B cell (primary cell): ENCODE measurements at regions not wholly inside any gene's neighbourhood (a gene's known extent, or its start where the extent isn't known, plus 50 kb on each side); places are given as distances from the start of the nearest gene placed in this dataset.

Experiments used
- ATAC-seq: fragments of 200-7000 bp; cut with Tn5 transposase; one replicate; pipeline ENCODE4 v1.10.0; 2021; ENCODE audit warnings: low read depth, mild to moderate bottlenecking, moderate number of reproducible peaks, moderate library complexity
- CTCF ChIA-PET: fragments of 350-600 bp; sonication (Branson Sonifier 250); formaldehyde crosslinking; loops from one replicate; lab custom pipeline; 2021; ENCODE audit warnings: antibody characterized with exemption, inconsistent platforms; lab: Charles Lee
- POLR2A ChIA-PET: fragments of 350-600 bp; sonication (Branson Sonifier 250); formaldehyde crosslinking; loops from one replicate; lab custom pipeline; 2021; ENCODE audit warnings: antibody characterized with exemption; lab: Charles Lee
- DNase-seq: peaks from one replicate; pipeline ENCODE4 v3.0.0; 2013
- H2AFZ ChIP-seq: 2 replicates; pipeline ENCODE4 v1.6.1; 2012; ENCODE audit warnings: mild to moderate bottlenecking, low read depth, low read length; ENCODE audit not compliant: insufficient read depth, poor library complexity, severe bottlenecking
- H3K27ac ChIP-seq, 2 donors: 1 replicate in 1 of 2; 2 replicates in 1 of 2; pipeline ENCODE4 v1.5.1; 2012 to 2013; ENCODE audit warnings: low read length in 2 of 2, mild to moderate bottlenecking in 2 of 2, moderate library complexity in 1 of 2
- H3K27me3 ChIP-seq, 4 experiments: fragments of 200-600 bp in 1 of 4; sonication (generic) in 1 of 4; replicated peaks in 1 of 4; 1 replicate in 2 of 4; 2 replicates in 2 of 4; pipeline versions ENCODE4 v1.6.1 to v1.7.0; 2013 to 2016; ENCODE audit warnings: low read length in 3 of 4, mild to moderate bottlenecking in 2 of 4, mixed read lengths in 1 of 4, moderate library complexity in 1 of 4; ENCODE audit not compliant: insufficient read depth in 4 of 4, control insufficient read depth in 3 of 4; ENCODE audit errors: control extremely low read depth in 1 of 4
- H3K36me3 ChIP-seq, 2 experiments: replicated peaks in 1 of 2; 1 replicate in 1 of 2; 2 replicates in 1 of 2; pipeline versions ENCODE4 v1.6.1 to v1.7.1; 2013; ENCODE audit warnings: low read length in 1 of 2; ENCODE audit not compliant: insufficient read depth in 2 of 2, control insufficient read depth in 1 of 2; ENCODE audit errors: control extremely low read depth in 1 of 2, extremely low read depth in 1 of 2
- H3K4me1 ChIP-seq, 2 donors: fragments of 200-600 bp in 1 of 2; sonication (generic) in 1 of 2; 1 replicate in 1 of 2; 2 replicates in 1 of 2; pipeline versions ENCODE4 v1.5.1 to v1.6.1; 2013 to 2017; ENCODE audit warnings: low read length in 2 of 2; ENCODE audit not compliant: control insufficient read depth in 2 of 2, insufficient read depth in 2 of 2
- H3K4me2 ChIP-seq: replicated peaks from 2 replicates; pipeline ENCODE3; 2012; ENCODE audit warnings: mild to moderate bottlenecking, low read depth, low read length; ENCODE audit not compliant: poor library complexity, severe bottlenecking
- H3K4me3 ChIP-seq, 5 experiments: fragments of 200-600 bp in 1 of 5; sonication (generic) in 1 of 5; 1 replicate in 3 of 5; 2 replicates in 2 of 5; pipeline versions ENCODE4 v1.5.1 to v1.7.0; 2011 to 2016; ENCODE audit warnings: low read length in 4 of 5, mild to moderate bottlenecking in 4 of 5, low read depth in 2 of 5, control low read depth in 1 of 5, moderate library complexity in 1 of 5; ENCODE audit not compliant: insufficient read depth in 1 of 5; ENCODE audit errors: control extremely low read depth in 1 of 5, extremely low read depth in 1 of 5
- H3K79me2 ChIP-seq: fragments of 200-600 bp; sonication (generic); one replicate; pipeline ENCODE4 v1.6.0; 2016; ENCODE audit warnings: low read length; ENCODE audit not compliant: control insufficient read depth, insufficient read depth
- H3K9ac ChIP-seq: fragments of 200-600 bp; sonication (generic); 2 replicates; pipeline ENCODE4 v1.6.1; 2017; ENCODE audit warnings: mild to moderate bottlenecking, low read length, moderate library complexity
- H3K9me3 ChIP-seq, 3 donors: one replicate each; pipeline versions ENCODE4 v1.6.1 to v1.7.1; 2013; ENCODE audit warnings: low read length in 2 of 3; ENCODE audit not compliant: control insufficient read depth in 2 of 3, insufficient read depth in 1 of 3; ENCODE audit errors: control extremely low read depth in 1 of 3
- H4K20me1 ChIP-seq: 2 replicates; pipeline ENCODE4 v1.6.0; 2012; ENCODE audit warnings: mild to moderate bottlenecking, low read length; ENCODE audit not compliant: insufficient read depth, control insufficient read depth, poor library complexity, severe bottlenecking
- H3K27ac Mint-ChIP-seq: one replicate; pipeline ENCODE4 v1.8.0; 2021; ENCODE audit warnings: mixed read lengths
- H3K27me3 Mint-ChIP-seq: one replicate; pipeline ENCODE4 v1.8.0; 2021; ENCODE audit warnings: mixed read lengths
- H3K4me1 Mint-ChIP-seq: one replicate; pipeline ENCODE4 v1.8.0; 2021; ENCODE audit warnings: mixed read lengths
- H3K4me3 Mint-ChIP-seq: one replicate; pipeline ENCODE4 v1.8.0; 2021; ENCODE audit warnings: mixed read lengths
- H3K9me3 Mint-ChIP-seq: one replicate; pipeline ENCODE4 v1.8.0; 2022; ENCODE audit warnings: mixed read lengths; ENCODE audit not compliant: insufficient read depth
- CTCF ChIP-seq: fragments of 200-600 bp; IDR thresholded peaks from one replicate; pipeline ENCODE4 v1.8.0; 2022; ENCODE audit warnings: antibody characterized with exemption, mild to moderate bottlenecking
- EZH2 ChIP-seq: IDR thresholded peaks from 2 replicates; pipeline ENCODE4 v1.6.1; 2012; ENCODE audit warnings: borderline replicate concordance, low read depth, mild to moderate bottlenecking, moderate library complexity, low read length; ENCODE audit not compliant: insufficient read depth, poor library complexity, severe bottlenecking
- WGBS: methylation state at CpG from one replicate; pipeline ENCODE4 v1.1.5; 2013; ENCODE audit warnings: missing lambda C conversion rate; ENCODE audit not compliant: insufficient coverage; 5-methylcytosine and 5-hydroxymethylcytosine counted together
- intact Hi-C: fragments of 100-400 bp; cut with micrococcal nuclease; formaldehyde crosslinking; loops from one replicate; pipeline ENCODE4 v1.10.0; 2022

GRCh38 chr3:103367481-103367880, 932.7 kb downstream of the ZPLD1 start:
- no peaks in the 10 kb centered on the region for H4K20me1 ChIP-seq
- no peaks in the 10 kb centered on the region for H3K4me1 ChIP-seq
- no peaks in the 10 kb centered on the region for H3K36me3 ChIP-seq
- no peak overlapping the region for H3K4me2 ChIP-seq
- H3K4me1 Mint-ChIP-seq, result no peaks in the 10 kb centered on the region
- H3K27ac Mint-ChIP-seq, result no peak overlapping the region
- TF ChIP-seq CTCF (no peak), EZH2 (no peak)
- POLR2A ChIA-PET, result no interaction called here
- no peaks in the 10 kb centered on the region for H3K9me3 ChIP-seq
- H3K4me3 ChIP-seq, result no peak overlapping the region
- no peak overlapping the region for H3K27ac ChIP-seq
- intact Hi-C loops, result no loop called here
- H2AFZ ChIP-seq, result no peak overlapping the region
- no peaks in the 10 kb centered on the region for H3K79me2 ChIP-seq
- H3K4me3 Mint-ChIP-seq, result no peak overlapping the region
- DNase-seq (no peak), ATAC-seq (no peak)
- no CpG with 5 or more reads among the region's 3 CpGs for WGBS
- H3K9ac ChIP-seq, result no peak overlapping the region
- H3K9me3 Mint-ChIP-seq, result no peaks in the 10 kb centered on the region
- H3K27me3 Mint-ChIP-seq, result no peaks in the 10 kb centered on the region
- no peaks in the 10 kb centered on the region for H3K27me3 ChIP-seq
- CTCF ChIA-PET, result no interaction called here

GRCh38 chr3:103371411-103371810, 936.6 kb downstream of the ZPLD1 start:
- ChIA-PET POLR2A (no interaction called here), CTCF (no interaction called here)
- no peaks in the 10 kb centered on the region for H3K27me3 ChIP-seq
- no peak overlapping the region for H3K4me2 ChIP-seq
- no peaks in the 10 kb centered on the region for H3K79me2 ChIP-seq
- TF ChIP-seq CTCF (no peak), EZH2 (no peak)
- WGBS, result no CpG with 5 or more reads among the region's 1 CpG
- Mint-ChIP-seq H3K27me3 (no peaks in the 10 kb centered on the region), H3K4me3 (no peak overlapping the region), H3K4me1 (no peaks in the 10 kb centered on the region), H3K9me3 (no peaks in the 10 kb centered on the region), H3K27ac (no peak overlapping the region)
- ATAC-seq (no peak), DNase-seq (no peak)
- no peak overlapping the region for H3K9ac ChIP-seq
- no peak overlapping the region for H3K27ac ChIP-seq
- H3K4me3 ChIP-seq, result no peak overlapping the region
- no peaks in the 10 kb centered on the region for H4K20me1 ChIP-seq
- H3K36me3 ChIP-seq, result no peaks in the 10 kb centered on the region
- intact Hi-C loops, result no loop called here
- H2AFZ ChIP-seq, result no peak overlapping the region
- no peaks in the 10 kb centered on the region for H3K9me3 ChIP-seq
- H3K4me1 ChIP-seq, result no peaks in the 10 kb centered on the region
